Activated naive CD4-positive, alpha-beta T cell treated with anti-CD3 and anti-CD28 coated beads, Interleukin-2, amount 10 ng/mL, durations not matched to agents 7 days and 5 days (primary cell): ENCODE measurements at regions not wholly inside any gene's neighbourhood (a gene's known extent, or its start where the extent isn't known, plus 50 kb on each side); places are given as distances from the start of the nearest gene placed in this dataset.
"Not testable (repeated sequence)": the region's sequence is repeated elsewhere in the genome, so short reads cannot be mapped to it uniquely, and the experiment has no call there.

Source experiments
- CTCF ChIA-PET: fragments of 350-600 bp; sonication (Branson Sonifier 250); formaldehyde crosslinking; loops from one replicate; lab custom pipeline; 2021; ENCODE audit warnings: antibody characterized with exemption; lab: Charles Lee
- DNase-seq: peaks from one replicate; pipeline ENCODE4 v3.0.0-alpha.2; 2020
- H3K27ac Mint-ChIP-seq: one replicate; pipeline ENCODE4 v1.8.0; 2021; ENCODE audit warnings: mild to moderate bottlenecking, moderate library complexity, mixed read lengths
- H3K27me3 Mint-ChIP-seq: one replicate; pipeline ENCODE4 v1.8.0; 2021; ENCODE audit warnings: mild to moderate bottlenecking, mixed read lengths
- H3K36me3 Mint-ChIP-seq: one replicate; pipeline ENCODE4 v1.8.0; 2021; ENCODE audit warnings: mixed read lengths
- H3K4me1 Mint-ChIP-seq: one replicate; pipeline ENCODE4 v1.8.0; 2021; ENCODE audit warnings: mixed read lengths
- H3K4me3 Mint-ChIP-seq: one replicate; pipeline ENCODE4 v1.8.0; 2021; ENCODE audit warnings: mild to moderate bottlenecking, moderate library complexity, mixed read lengths
- H3K9me3 Mint-ChIP-seq: one replicate; pipeline ENCODE4 v1.8.0; 2021; ENCODE audit warnings: mixed read lengths

DNA sequence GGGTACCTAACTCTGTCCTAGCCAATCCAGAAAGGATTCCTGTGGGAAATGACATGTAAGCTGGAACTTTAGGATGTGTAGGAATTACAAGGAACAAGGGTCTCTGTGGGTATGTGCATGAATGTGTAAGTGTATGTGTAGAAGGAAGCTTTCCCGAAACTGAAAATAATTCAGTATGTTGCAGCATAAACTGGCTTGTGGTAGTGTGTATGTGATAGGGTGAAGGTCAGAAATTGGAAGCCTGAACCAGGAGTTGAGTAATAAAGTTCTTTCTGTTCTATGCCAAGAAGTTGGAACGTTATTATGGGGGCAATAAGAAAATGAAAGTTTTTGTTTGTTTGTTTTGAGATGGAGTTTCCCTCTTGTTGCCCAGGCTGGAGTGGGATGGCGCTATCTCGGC is 323.1 kb upstream of the KITLG start:
- H3K27me3 Mint-ChIP-seq = no peaks in the 10 kb centered on the region
- no peak overlapping the region for H3K4me3 Mint-ChIP-seq
- no peaks in the 10 kb centered on the region for H3K9me3 Mint-ChIP-seq
- H3K4me1 Mint-ChIP-seq = no peaks in the 10 kb centered on the region
- CTCF ChIA-PET = no interaction called here
- no peak for DNase-seq
- no peak overlapping the region for H3K27ac Mint-ChIP-seq
- H3K36me3 Mint-ChIP-seq = no peaks in the 10 kb centered on the region

- no peak for DNase-seq
- H3K4me1 Mint-ChIP-seq = no peaks in the 10 kb centered on the region
- no peak overlapping the region for H3K4me3 Mint-ChIP-seq
- CTCF ChIA-PET = no interaction called here
- no peaks in the 10 kb centered on the region for H3K27me3 Mint-ChIP-seq
- no peaks in the 10 kb centered on the region for H3K36me3 Mint-ChIP-seq
- no peak overlapping the region for H3K27ac Mint-ChIP-seq
- H3K9me3 Mint-ChIP-seq = no peaks in the 10 kb centered on the region
Observed at GRCh38 chr12:88897723-88898122, 317.5 kb upstream of the KITLG start.

- Mint-ChIP-seq H3K27ac (no peak overlapping the region), H3K36me3 (no peaks in the 10 kb centered on the region), H3K9me3 (no peaks in the 10 kb centered on the region), H3K27me3 (no peaks in the 10 kb centered on the region), H3K4me3 (no peak overlapping the region), H3K4me1 (no peaks in the 10 kb centered on the region)
- DNase-seq = no peak
- CTCF ChIA-PET = no interaction called here
Observed at GRCh38 chr12:88896958-88897357, 316.7 kb upstream of the KITLG start.

GRCh38 chr12:88895634-88896033 is 315.4 kb upstream of the KITLG start:
- CTCF ChIA-PET = interaction anchor here (0.6 kb wide), 1 partner anchor 96 kb away, joined by 3 read pairs; no protein-coding TSS in a partner anchor
- H3K36me3 Mint-ChIP-seq = no peaks in the 10 kb centered on the region
- no peaks in the 10 kb centered on the region for H3K27me3 Mint-ChIP-seq
- no peak overlapping the region for H3K27ac Mint-ChIP-seq
- H3K4me3 Mint-ChIP-seq = no peak overlapping the region
- DNase-seq = no peak
- H3K4me1 Mint-ChIP-seq = no peaks in the 10 kb centered on the region
- H3K9me3 Mint-ChIP-seq = no peaks in the 10 kb centered on the region

DNA sequence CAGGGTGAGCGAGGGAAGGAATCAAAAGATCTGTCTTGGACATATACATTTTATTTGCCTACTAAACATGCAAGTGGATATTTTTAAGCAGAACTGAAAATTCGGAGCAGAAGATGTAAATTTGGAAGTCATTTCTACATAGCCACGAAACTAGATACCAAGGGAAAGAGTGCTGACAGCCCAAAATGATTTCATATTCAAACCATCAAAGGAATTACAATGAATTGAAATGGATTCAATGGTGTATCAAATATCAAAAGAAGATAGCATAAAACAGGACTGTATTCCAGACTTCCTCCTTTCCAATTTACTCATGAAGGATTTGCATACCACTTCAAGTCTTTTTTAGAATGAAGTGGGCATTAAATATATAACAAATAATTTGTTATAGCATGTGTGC is 313.5 kb upstream of the KITLG start:
- Mint-ChIP-seq H3K27me3 (no peaks in the 10 kb centered on the region), H3K36me3 (no peaks in the 10 kb centered on the region), H3K9me3 (no peaks in the 10 kb centered on the region), H3K27ac (no peak overlapping the region), H3K4me1 (no peaks in the 10 kb centered on the region), H3K4me3 (no peak overlapping the region)
- no peak for DNase-seq
- CTCF ChIA-PET = no interaction called here

DNA sequence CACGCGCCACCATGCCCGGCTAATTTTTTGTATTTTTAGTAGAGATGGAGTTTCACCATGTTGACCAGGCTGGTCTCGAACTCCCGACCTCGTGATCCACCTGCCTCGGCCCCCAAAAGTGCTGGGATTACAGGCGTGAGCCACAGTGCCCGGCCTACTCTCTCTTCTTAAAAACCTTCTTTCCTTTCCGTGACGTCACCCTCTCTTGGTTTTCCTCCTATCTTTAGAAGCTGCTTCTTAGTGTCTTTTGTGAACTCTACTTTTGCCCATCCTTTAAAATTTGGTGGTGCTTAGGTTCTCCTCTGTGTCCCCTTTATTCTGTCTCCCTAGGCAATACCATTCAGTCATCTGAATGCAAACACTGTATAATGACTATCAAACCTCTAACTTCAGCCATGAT is 311.2 kb upstream of the KITLG start:
- H3K27me3 Mint-ChIP-seq, H3K9me3 Mint-ChIP-seq, H3K27ac Mint-ChIP-seq, H3K4me1 Mint-ChIP-seq, CTCF ChIA-PET, DNase-seq, H3K4me3 Mint-ChIP-seq, H3K36me3 Mint-ChIP-seq: not testable (repeated sequence)

DNA sequence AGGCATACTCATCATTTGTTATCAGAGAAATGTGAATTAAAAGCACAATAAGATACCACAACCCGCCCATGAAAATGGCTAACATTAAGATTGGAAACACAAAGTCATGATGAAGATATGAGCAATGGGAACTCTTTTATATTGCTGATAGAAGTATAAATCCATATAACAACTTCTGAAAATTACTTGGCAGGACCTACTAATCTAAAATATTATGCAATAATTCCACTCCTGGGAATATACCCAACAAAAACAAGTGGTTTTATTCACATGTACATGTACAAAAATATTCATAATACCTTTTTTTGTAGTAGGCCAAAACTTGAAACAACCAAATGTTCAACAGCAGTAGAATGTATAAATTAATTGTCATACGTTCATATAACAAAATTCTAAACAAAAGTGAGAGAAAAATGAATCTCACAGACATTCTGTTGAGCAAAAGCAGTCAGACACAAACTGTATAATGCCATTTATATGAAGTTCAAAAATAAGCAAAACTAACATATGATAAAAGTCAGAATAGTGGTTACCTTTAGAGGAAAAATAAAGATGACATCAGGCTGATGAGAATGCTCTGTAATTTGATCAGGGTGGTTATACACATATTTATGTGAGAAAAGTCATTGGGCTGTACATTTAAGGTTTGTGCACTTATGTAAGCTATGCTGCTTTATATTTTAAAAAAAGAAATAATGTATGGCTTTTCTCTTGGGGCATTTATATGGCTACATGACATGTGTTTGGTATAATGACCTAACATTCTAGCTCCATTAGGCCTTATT is 309.2 kb upstream of the KITLG start:
- Mint-ChIP-seq H3K27me3 (no peaks in the 10 kb centered on the region), H3K9me3 (no peaks in the 10 kb centered on the region), H3K4me3 (no peak overlapping the region), H3K36me3 (no peaks in the 10 kb centered on the region), H3K27ac (no peak overlapping the region), H3K4me1 (no peaks in the 10 kb centered on the region)
- DNase-seq = no peak
- CTCF ChIA-PET = no interaction called here

DNA sequence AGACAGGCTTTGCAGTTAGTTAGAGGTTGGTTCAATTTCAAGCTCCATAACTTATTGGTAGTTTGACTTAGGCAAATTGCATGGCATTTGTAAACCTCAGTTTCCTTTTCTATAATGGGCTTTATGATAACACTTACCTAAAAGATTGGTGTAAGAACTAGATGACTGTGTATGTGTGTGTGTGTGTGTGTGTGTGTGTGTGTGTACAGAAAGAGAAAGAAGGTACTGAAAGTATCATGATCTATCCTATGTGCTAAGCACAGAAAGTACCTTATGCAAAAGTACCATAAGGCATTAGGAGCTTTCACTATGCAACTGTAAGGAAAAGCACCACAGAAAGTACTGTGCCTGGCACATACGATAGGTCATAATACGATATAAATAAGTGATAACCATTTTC is 304.3 kb upstream of the KITLG start:
- no peaks in the 10 kb centered on the region for H3K4me1 Mint-ChIP-seq
- CTCF ChIA-PET = no interaction called here

DNA sequence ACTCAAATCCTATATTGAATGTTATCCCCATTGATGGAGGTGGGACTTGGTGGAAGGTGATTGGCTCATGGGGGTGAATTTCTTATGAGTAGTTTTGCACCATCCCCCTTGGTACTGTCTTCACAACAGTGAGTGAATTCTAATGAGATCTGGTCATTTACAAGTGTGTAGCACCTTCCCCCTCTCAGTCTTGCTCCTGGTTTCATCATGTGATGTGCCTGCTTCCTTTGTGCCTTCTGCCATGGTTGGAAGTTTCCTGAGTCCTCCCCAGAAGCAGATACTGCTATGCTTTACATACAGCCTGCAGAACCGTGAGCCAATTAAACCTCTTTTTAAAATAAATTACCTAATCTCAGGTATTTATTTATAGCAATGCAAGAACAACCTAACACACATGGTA is 302.4 kb upstream of the KITLG start:
- no peaks in the 10 kb centered on the region for H3K9me3 Mint-ChIP-seq
- no peak for DNase-seq
- no peaks in the 10 kb centered on the region for H3K27me3 Mint-ChIP-seq
- no peak overlapping the region for H3K4me3 Mint-ChIP-seq
- no peaks in the 10 kb centered on the region for H3K4me1 Mint-ChIP-seq
- no peak overlapping the region for H3K27ac Mint-ChIP-seq
- no peaks in the 10 kb centered on the region for H3K36me3 Mint-ChIP-seq
- CTCF ChIA-PET = no interaction called here

More for the DNA sequence above, 304.3 kb upstream of the KITLG start:
- DNase-seq = no peak
- no peaks in the 10 kb centered on the region for H3K36me3 Mint-ChIP-seq
- no peak overlapping the region for H3K4me3 Mint-ChIP-seq
- no peaks in the 10 kb centered on the region for H3K9me3 Mint-ChIP-seq
- H3K27ac Mint-ChIP-seq = no peak overlapping the region
- H3K27me3 Mint-ChIP-seq = no peaks in the 10 kb centered on the region

- no peak overlapping the region for H3K27ac Mint-ChIP-seq
- no peak for DNase-seq
- CTCF ChIA-PET = no interaction called here
- no peak overlapping the region for H3K4me3 Mint-ChIP-seq
- no peaks in the 10 kb centered on the region for H3K27me3 Mint-ChIP-seq
- H3K9me3 Mint-ChIP-seq = no peaks in the 10 kb centered on the region
- H3K36me3 Mint-ChIP-seq = no peaks in the 10 kb centered on the region
- H3K4me1 Mint-ChIP-seq = no peaks in the 10 kb centered on the region
Observed at GRCh38 chr12:88880051-88880450, 299.8 kb upstream of the KITLG start.

GRCh38 chr12:88878295-88878694 is 298.0 kb upstream of the KITLG start:
- CTCF ChIA-PET = no interaction called here
- Mint-ChIP-seq H3K4me1 (no peaks in the 10 kb centered on the region), H3K27ac (no peak overlapping the region), H3K4me3 (no peak overlapping the region), H3K9me3 (no peaks in the 10 kb centered on the region), H3K36me3 (no peaks in the 10 kb centered on the region), H3K27me3 (no peaks in the 10 kb centered on the region)
- DNase-seq = no peak

DNA sequence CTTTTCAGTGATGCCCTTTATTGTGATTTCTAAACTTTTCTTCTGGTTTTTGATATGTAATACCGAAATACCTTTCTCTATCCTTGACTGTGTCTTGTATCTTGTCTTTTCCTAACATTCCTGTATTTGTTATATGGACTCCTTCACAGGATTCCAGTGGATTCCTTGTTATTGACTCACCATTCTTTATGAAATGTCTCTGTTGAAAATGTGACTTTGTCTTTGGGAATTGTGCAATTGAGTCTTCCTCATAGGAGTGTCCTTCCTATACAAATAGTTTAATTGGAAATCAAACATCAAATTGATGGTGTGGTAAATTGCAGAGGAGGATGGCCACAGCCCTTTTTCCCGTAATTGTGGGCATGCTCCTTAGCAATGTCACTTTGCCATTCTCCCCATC is 296.6 kb upstream of the KITLG start:
- H3K9me3 Mint-ChIP-seq = no peaks in the 10 kb centered on the region
- H3K27ac Mint-ChIP-seq = no peak overlapping the region
- no peaks in the 10 kb centered on the region for H3K36me3 Mint-ChIP-seq
- DNase-seq = no peak
- H3K27me3 Mint-ChIP-seq = no peaks in the 10 kb centered on the region
- H3K4me3 Mint-ChIP-seq = no peak overlapping the region
- no peaks in the 10 kb centered on the region for H3K4me1 Mint-ChIP-seq
- CTCF ChIA-PET = no interaction called here

DNA sequence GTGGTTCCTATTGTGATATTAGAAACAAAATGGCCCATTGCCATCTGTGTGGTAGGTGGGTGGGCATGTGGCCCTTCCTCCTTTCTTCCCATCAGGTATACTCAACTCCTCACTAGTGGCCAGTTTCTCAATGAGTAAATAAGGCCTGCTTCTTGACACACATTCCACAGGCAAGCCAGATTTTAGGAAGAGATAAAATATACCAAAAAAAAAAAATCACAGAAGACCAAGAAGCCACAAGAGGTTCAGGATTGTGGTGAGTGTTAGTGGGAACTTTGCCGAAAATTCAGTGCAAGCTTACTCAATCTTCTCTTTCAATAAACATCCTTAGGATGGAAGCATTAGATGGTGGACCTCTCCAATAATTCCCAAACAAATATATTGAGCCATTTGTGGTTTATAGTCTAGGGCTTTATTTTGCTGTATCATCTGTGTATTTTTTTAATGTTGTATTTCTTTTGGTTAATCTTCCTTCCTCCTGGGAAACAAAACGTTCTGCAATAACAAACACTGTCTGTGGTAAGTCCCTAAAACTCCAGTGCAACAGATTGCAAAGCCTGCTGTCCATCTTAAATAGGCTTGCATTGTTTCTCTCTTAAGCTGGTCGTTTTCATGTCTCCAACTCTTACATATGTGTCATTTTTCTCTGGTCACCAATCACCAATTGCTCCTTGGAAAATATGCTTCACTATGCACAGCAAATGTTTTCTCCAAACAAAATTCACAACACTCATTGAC is 289.9 kb upstream of the KITLG start:
- no peak for DNase-seq
- H3K4me3 Mint-ChIP-seq = no peak overlapping the region
- H3K27ac Mint-ChIP-seq = no peak overlapping the region
- CTCF ChIA-PET = no interaction called here
- H3K36me3 Mint-ChIP-seq = no peaks in the 10 kb centered on the region
- no peaks in the 10 kb centered on the region for H3K9me3 Mint-ChIP-seq
- no peaks in the 10 kb centered on the region for H3K4me1 Mint-ChIP-seq
- H3K27me3 Mint-ChIP-seq = no peaks in the 10 kb centered on the region

- Mint-ChIP-seq H3K27ac (no peak overlapping the region), H3K4me3 (no peak overlapping the region), H3K27me3 (no peaks in the 10 kb centered on the region), H3K9me3 (no peaks in the 10 kb centered on the region), H3K4me1 (no peaks in the 10 kb centered on the region), H3K36me3 (no peaks in the 10 kb centered on the region)
- DNase-seq = no peak
- CTCF ChIA-PET = no interaction called here
Observed at GRCh38 chr12:88868050-88868449, 287.8 kb upstream of the KITLG start.

- H3K27me3 Mint-ChIP-seq = no peaks in the 10 kb centered on the region
- CTCF ChIA-PET = no interaction called here
- H3K9me3 Mint-ChIP-seq = no peaks in the 10 kb centered on the region
- H3K36me3 Mint-ChIP-seq = no peaks in the 10 kb centered on the region
- no peak overlapping the region for H3K4me3 Mint-ChIP-seq
- no peak overlapping the region for H3K27ac Mint-ChIP-seq
- no peaks in the 10 kb centered on the region for H3K4me1 Mint-ChIP-seq
- no peak for DNase-seq
Observed at GRCh38 chr12:88867510-88867909, 287.2 kb upstream of the KITLG start.
